ENCODE measurements at regions not wholly inside any gene's neighbourhood (a gene's known extent, or its start where the extent isn't known, plus 50 kb on each side); places are given as distances from the start of the nearest gene placed in this dataset.
A peak's percentile ranks its signal among the peaks of the same experiment; 100 is the strongest.

DNA sequence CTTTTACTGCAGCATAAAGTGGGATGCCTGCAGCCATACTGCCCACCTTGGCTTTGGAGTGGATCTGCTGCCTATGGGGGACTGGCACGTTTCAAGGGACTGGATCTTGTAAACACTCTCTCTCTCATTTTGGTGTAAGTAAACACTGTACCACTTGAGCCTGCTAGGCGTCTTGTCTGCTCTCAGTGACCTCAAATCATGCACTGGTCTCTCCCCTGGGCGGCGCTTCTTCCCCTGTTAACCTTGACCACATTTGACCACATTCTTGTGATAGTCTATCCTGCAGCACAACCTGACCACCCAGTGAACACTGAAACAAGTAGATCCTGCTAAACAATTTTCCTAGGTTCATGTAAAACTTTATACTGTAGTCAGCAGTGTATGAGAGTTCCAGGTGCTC, 82.6 kb upstream of the HNMT start:
- ChIA-PET POLR2A (no interaction called here), CTCF (no interaction called here)
- Histone ChIP-seq H3K9me3 (ENCODE audit: control insufficient read depth, insufficient read depth, low read length) (no peaks in the 10 kb centered on the region), H3K27me3 (ENCODE audit: control insufficient read depth, insufficient read depth, low read length) (no peaks in the 10 kb centered on the region), H3K27ac (ENCODE audit: low read depth, low read length) (no peak overlapping the region), H3K4me3 (ENCODE audit: low read depth, low read length) (no peak overlapping the region)
- TF ChIP-seq, protein P1, sequence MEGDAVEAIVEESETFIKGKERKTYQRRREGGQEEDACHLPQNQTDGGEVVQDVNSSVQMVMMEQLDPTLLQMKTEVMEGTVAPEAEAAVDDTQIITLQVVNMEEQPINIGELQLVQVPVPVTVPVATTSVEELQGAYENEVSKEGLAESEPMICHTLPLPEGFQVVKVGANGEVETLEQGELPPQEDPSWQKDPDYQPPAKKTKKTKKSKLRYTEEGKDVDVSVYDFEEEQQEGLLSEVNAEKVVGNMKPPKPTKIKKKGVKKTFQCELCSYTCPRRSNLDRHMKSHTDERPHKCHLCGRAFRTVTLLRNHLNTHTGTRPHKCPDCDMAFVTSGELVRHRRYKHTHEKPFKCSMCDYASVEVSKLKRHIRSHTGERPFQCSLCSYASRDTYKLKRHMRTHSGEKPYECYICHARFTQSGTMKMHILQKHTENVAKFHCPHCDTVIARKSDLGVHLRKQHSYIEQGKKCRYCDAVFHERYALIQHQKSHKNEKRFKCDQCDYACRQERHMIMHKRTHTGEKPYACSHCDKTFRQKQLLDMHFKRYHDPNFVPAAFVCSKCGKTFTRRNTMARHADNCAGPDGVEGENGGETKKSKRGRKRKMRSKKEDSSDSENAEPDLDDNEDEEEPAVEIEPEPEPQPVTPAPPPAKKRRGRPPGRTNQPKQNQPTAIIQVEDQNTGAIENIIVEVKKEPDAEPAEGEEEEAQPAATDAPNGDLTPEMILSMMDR (IDR thresholded peaks at IDR 0.05; ENCODE audit: low read depth, low read length) = no peak
- no peak for DNase-seq (ENCODE audit: low read depth, low spot score)

DNA sequence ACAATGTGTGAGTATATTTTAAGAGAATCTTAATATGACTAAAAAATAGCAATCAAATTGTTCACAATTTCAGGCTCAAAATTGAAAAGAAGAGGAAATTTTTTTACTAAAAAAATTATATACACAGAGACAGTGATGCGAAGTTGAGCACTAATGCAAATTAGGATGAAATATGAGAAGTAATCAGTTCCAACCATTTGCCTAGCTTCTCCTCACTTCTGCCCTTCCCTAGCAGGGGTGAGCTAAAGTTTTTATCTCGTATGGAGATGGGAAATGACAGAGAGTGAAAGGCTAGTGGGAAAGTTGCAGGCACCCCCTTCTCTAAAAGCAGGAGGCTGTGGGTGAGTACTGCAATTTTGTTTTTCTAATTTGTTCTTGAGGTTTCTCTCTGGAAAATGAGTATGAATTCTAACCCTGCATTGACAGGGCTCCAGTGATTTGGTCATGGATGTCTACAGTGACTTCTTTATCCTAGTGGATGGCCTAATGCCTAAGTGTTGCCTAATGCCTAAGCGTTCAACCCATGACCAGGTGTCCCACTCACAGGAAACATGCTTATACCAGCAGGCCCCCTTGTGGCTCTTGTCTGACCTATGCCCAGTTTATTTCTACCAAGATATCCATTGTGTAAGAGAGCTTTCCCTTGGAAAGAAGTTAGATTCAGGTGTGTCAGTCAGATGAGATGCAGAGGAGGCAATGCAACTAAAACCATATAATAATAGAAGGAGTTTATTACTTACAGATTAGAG, 78.0 kb upstream of the HNMT start:
- no peak for DNase-seq (ENCODE audit: low read depth, low spot score)
- no peaks in the 10 kb centered on the region for H3K9me3 ChIP-seq (ENCODE audit: control insufficient read depth, insufficient read depth, low read length)
- TF ChIP-seq, protein P1 (IDR thresholded peaks at IDR 0.05; ENCODE audit: low read depth, low read length) = no peak
- H3K4me3 ChIP-seq (ENCODE audit: low read depth, low read length) = no peak overlapping the region
- H3K27ac ChIP-seq (ENCODE audit: low read depth, low read length) = no peak overlapping the region
- ChIA-PET POLR2A (no interaction called here), CTCF (no interaction called here)
- no peaks in the 10 kb centered on the region for H3K27me3 ChIP-seq (ENCODE audit: control insufficient read depth, insufficient read depth, low read length)

DNA sequence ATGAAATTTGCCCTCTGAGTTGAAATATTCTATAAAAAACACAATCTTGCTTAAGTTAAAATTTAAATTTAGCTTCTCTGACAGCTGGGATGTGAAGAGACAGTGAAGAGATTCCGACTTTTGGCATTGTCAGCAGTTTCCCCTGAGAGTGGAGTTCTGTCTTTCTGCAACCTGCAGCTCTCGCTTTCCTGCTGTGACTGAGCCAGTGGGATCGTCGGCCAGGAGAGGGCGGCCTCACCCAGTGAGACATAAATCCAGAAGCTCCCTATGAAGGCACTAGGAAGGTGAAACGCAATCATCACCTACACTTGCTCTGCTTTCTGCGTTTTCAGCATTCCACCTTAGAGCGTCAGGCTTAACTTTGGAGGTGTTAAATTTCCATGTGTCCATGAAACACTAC, 75.4 kb upstream of the HNMT start:
- TF ChIP-seq, protein P1 (IDR thresholded peaks at IDR 0.05; ENCODE audit: low read depth, low read length) = peak; percentile 56
- Histone ChIP-seq H3K27me3 (ENCODE audit: control insufficient read depth, insufficient read depth, low read length) (no peaks in the 10 kb centered on the region), H3K27ac (ENCODE audit: low read depth, low read length) (no peak overlapping the region), H3K9me3 (ENCODE audit: control insufficient read depth, insufficient read depth, low read length) (no peaks in the 10 kb centered on the region), H3K4me3 (ENCODE audit: low read depth, low read length) (no peak overlapping the region)
- CTCF ChIA-PET = interaction anchor here (0.5 to 3.5 kb wide), 17 partner anchors 12 to 940 kb away, joined by 3 to 22 read pairs (median 4); no protein-coding TSS in a partner anchor
- DNase-seq (ENCODE audit: low read depth, low spot score) = no peak
- POLR2A ChIA-PET = no interaction called here

DNA sequence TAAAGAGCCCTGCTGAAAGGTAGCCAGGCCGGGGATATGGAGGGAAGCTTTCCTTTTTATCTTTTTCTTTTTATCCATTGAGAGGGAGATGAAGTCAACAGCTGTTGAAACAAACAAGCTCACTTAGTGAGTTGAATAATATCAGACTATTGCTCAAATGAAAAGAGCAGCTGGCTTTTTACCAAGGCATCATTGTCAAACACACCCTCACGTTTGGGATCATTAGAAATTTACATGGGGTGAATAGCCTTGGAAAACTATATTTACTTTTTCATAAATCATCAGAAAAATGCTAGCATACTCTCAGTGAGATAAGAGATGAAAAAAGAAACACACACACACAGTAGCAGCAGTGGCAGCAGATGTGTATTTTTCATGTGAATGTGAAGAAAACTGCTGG, 71.5 kb upstream of the HNMT start:
- no peak overlapping the region for H3K4me3 ChIP-seq (ENCODE audit: low read depth, low read length)
- CTCF ChIA-PET = no interaction called here

DNA sequence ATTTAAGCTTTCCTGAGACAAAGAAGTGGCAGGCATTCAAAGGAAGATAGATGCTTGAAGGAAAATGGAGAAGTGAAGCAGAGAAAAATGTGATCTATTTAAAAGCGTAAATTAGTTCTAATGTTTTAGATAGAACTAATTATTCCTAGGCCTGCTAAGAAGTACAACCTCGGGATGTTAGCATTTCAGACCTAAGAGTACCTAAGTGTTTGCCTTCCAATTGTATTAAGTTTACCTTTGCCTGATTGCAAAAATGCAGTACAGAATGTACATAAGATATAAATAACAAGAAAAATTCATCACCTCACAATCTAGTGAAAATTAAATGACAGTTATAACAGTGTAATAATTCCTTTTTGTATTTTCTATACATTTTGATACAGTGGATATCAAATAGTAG, 71.1 kb upstream of the HNMT start:
- ChIA-PET CTCF (no interaction called here), POLR2A (no interaction called here)
- H3K4me3 ChIP-seq (ENCODE audit: low read depth, low read length) = no peak overlapping the region

More for the DNA sequence above, 71.5 kb upstream of the HNMT start:
- peaks cover 2% of the 10 kb centered on the region for H3K27me3 ChIP-seq (ENCODE audit: control insufficient read depth, insufficient read depth, low read length)
- POLR2A ChIA-PET = no interaction called here
- DNase-seq (ENCODE audit: low read depth, low spot score) = no peak
- H3K27ac ChIP-seq (ENCODE audit: low read depth, low read length) = no peak overlapping the region
- TF ChIP-seq, protein P1 (IDR thresholded peaks at IDR 0.05; ENCODE audit: low read depth, low read length) = no peak
- H3K9me3 ChIP-seq (ENCODE audit: control insufficient read depth, insufficient read depth, low read length) = no peaks in the 10 kb centered on the region

More for the DNA sequence above, 71.1 kb upstream of the HNMT start:
- DNase-seq (ENCODE audit: low read depth, low spot score) = no peak
- TF ChIP-seq, protein P1 (IDR thresholded peaks at IDR 0.05; ENCODE audit: low read depth, low read length) = no peak
- H3K9me3 ChIP-seq (ENCODE audit: control insufficient read depth, insufficient read depth, low read length) = no peaks in the 10 kb centered on the region
- no peak overlapping the region for H3K27ac ChIP-seq (ENCODE audit: low read depth, low read length)
- H3K27me3 ChIP-seq (ENCODE audit: control insufficient read depth, insufficient read depth, low read length) = peaks cover 2% of the 10 kb centered on the region

All from AG04450 (cell line).